NOMO-1 (cell line): ENCODE measurements at regions not wholly inside any gene's neighbourhood (a gene's known extent, or its start where the extent isn't known, plus 50 kb on each side); places are given as distances from the start of the nearest gene placed in this dataset.

Experiments
- DNase-seq, 2 experiments: peaks; one replicate each; lab custom pipeline; 2025; ENCODE audit not compliant: unreplicated experiment in 2 of 2; lab: John Stamatoyannopoulos, UW

- DNase-seq: peak; percentile 73 to 90
Observed at GRCh38 chr15:39388118-39388517, 192.8 kb upstream of the THBS1 start.

DNA sequence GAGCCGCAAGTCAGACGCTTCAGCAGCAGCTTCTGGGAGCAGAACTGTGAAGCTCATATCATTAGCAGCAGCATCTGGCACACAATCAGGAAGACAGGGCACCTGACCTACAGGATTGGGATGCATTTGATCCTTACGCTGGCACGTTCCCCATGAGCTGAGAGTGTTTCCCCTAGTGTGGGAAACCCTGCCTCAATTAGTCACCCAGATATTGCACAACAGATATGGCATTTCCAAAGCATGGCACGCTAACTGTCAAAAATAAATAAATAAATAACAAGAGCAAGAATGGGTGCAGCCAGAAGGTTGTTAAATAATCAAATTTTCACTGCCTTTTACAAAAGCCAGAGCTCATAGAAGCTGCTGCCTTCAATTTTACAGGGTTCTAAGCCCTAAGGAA, 189.6 kb upstream of the THBS1 start:
- DNase-seq: no peak

GRCh38 chr15:39392469-39393047, 188.3 kb upstream of the THBS1 start:
- DNase-seq: no peak

- DNase-seq: no peak
Observed at GRCh38 chr15:39393575-39394335, 187.1 kb upstream of the THBS1 start.

GRCh38 chr15:39394496-39394895, 186.4 kb upstream of the THBS1 start:
- DNase-seq: no peak

DNA sequence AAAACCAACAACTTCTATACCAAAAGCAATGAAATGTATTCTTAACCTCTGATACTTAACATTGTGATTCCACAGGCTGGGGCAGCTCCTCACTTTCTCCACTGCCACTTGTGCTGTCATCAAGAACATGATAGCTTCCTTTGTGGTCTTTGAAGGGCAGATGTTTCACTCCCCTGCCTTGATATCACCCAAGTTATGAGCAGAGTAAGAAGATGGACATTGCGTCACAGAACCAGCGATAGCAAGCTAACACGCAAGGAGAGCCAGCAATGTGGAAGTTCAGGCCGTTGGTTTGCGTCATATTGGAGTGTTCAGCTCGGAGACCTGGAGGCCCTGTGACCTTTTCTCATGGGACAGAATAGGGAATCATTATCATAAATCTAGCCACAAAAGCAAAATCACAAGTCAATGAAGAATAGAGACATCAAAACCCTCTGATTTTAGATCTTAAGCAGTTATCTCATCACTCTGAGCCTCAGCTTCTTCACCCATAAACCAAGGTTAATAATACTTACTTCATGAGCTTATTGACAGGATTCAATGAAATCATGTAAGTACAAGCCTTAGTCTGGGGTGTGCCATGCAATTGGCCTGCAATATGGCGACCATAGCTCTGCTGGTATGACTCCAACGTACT, 183.8 kb upstream of the THBS1 start:
- DNase-seq: peak; percentile 66 to 91

DNA sequence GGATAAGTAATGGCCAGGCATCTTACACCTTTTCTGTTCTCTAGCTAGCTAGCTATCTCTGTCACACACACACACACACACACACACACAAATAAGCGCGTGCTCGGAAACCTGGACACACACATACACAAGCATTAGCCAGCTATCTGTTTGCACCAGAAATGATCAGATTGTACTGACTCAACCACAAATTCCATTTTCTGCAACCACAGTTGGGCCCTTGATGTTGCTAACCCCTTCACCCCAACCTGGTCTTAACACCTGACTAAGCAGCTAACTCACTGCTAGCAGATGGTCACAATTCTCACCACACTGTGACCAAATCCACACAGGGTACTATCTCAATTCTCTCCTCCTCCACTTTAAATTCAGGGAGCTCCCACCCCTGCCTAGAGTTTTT, 183.0 kb upstream of the THBS1 start:
- DNase-seq: no peak

GRCh38 chr15:39399600-39399999, 181.3 kb upstream of the THBS1 start:
- no peak for DNase-seq

DNA sequence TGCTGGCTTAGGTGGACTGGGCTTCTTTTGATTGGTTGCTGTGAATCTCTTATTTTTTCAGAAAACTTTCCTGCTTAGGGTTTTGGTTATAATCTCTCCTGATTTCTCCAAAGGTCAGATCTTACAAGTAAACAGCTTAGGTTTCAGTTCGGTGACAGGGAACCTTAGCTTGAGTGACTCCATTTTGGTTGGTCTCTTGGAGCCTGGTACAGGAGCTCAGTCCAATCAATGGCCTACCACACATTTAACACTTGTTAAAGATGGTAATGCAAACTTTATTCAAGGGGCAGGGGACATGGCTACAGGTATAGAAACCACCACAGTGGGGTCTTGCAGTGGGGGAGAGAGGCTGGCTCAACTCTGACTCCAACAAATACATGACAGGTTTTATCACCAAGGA, 180.9 kb upstream of the THBS1 start:
- no peak for DNase-seq

DNA sequence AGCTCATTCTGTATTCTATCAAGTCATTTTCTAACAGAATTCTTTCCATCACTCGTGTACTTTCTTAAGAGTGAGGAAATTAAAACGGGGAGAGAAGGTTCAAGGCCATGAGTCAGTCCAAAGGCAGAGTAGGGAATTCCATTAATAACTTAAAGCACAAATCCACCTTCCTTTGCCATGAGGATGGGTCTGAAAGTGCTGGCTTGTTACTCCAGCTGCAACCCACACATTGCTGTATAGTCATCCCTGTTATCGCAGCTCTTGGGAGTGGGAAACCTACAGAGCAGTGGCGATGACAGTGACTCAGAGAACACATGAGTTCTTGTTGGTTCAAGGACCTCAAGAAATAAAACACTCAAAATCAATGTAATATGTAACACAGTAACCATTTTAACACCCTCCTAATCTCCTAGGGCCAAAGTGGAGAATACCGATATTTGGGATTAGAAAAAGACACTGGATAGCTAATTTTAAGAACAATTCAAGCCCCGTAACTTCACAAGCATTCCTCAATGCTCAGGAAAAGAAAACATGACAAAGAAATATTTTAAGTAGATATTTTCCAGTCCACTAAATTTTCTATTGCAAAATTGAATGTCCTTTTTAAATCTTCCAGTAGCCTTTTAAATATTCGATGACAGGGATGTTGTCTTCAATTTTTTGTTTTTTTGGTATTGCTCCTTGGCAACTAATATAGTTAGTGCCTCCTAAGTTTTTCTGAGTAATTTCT, 179.9 kb upstream of the THBS1 start:
- no peak for DNase-seq

DNA sequence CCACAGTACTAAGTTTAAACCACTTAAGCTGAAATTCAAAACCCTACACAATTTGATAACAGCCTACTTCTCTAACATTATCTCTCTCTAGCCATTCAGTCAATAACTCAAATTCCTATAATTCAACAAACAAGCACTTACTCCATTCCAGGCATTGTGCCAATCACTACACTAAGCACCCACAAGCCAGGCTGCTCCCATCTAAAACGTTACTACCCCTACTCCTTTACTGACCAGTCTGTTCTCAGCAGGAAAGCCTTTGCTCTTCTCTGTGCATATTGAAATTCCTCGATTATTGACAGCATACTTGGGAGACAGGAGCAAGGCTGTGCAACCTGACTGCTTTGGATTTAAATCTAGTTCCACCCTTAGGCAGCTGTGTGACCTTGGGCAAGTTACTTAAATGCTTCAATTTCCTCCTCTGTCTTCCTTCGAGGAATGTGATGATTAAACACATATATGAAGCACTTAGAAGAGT, 177.2 kb upstream of the THBS1 start:
- no peak for DNase-seq

DNA sequence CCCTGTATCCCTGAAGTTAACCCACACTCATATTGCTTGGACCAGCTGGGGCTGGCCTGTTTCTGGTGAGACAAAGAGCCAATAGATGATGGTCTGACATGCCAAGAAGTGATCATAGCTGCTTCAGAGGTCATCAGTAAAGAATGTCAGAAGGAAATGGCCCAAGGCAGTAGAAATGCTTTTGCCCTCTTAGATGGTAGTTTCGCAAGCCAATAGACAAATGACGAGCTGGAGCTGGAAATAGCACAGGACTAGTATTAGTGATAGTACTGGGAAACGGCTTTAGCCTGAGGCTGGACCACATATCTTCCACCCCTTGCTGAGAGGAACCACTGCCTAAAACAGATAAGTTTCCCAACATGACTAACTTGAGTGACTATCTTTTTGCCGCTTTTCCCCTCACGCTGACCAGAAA, 176.1 kb upstream of the THBS1 start:
- DNase-seq: peak; percentile 24 to 37

DNA sequence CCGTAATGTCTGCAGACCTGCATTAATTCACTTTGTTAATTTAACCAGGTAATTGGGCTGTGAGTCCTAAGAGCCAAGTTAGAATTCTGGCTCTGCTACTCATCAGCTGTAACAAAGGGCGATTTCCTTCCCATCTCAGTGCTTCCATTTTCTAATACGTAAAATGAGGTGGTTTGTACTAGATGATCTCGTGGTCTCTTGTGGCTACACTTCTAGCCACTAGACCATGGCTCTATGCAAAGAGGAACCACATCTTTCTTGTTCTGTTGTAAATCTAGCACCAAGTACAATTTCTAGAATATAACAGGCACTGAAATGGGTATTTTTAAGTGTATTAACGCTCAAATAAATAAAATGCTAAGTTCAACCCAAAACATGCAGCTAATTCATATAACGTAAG, 174.4 kb upstream of the THBS1 start:
- DNase-seq: peak in 1 of 2 experiments; percentile 16

- no peak for DNase-seq
Observed at GRCh38 chr15:39407116-39407515, 173.8 kb upstream of the THBS1 start.

DNA sequence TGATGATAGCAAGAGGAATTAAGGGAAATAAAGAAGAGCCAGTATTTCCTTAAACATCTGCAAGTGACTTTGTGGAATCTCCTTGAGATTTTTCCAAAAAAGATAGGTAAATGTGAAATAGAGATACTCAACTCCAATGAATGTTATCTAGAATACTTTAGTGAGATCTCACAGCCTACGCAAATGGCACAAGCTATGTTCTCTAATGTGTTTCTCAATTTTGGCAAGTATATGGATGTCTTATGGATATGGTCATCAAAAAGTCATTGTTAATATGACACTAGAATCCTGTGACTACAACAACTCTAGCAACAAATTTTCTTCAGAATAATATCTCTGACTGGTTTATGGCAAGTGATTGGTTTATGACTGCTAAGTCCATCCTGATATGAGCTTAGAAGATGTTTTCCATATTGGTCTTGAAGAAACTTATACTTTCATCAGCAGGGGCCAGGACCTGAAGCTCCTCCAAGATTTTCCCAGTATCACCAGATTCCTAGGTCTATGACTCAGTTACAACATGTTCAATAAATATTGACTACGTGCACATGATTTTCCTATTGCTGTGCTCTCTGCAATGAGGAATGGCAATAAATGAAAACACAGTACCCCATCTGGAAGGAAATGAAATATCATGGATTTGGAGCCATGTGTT, 170.9 kb upstream of the THBS1 start:
- no peak for DNase-seq

- DNase-seq: peak; percentile 80 to 97
Observed at GRCh38 chr15:39411102-39411989, 169.5 kb upstream of the THBS1 start.

DNA sequence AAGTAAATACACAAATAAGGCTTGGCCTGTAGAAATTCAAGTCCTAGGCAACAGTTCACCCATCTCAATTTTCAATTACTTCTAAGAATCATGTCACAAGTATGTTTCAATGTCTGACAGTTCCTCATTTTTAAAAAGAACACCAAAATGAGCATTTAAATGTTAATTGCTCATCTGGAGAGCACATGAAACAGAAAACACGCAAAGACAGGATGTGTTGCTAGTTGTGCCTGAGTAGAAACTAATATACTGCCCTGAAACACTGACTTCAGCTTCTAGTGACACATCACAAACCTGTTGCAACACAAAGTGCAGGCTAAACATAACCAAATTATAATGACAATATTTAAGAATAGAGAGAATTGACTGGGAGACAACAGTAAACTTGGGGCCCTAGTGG, 167.3 kb upstream of the THBS1 start:
- DNase-seq: peak; percentile 62 to 95

GRCh38 chr15:39414201-39414600, 166.7 kb upstream of the THBS1 start:
- peak; percentile 14 to 17 for DNase-seq

- DNase-seq: no peak
Observed at GRCh38 chr15:39415634-39416033, 165.2 kb upstream of the THBS1 start.

DNA sequence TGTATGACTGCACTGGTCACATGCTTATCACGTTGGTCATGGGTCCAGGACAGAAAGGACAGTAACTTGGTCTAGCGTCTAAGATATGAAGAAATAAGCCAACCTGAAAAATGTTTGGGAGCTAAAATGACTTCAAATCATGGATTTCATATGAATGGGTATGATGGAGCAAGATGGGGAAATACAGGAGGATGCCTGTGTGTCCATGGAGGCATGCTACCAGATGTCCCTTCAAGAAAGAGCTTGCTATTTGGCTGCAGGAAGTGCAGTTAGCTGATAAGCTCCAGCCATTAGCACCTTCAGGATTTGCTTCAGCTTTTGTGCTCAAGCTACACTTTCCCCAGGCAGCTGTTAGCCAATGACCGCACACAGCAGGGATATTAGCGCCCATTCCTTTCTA, 164.6 kb upstream of the THBS1 start:
- no peak for DNase-seq
